HL-60 (cell line): ENCODE measurements at regions not wholly inside any gene's neighbourhood (a gene's known extent, or its start where the extent isn't known, plus 50 kb on each side); places are given as distances from the start of the nearest gene placed in this dataset.

Source experiments
- DNase-seq, 2 experiments: peaks; one replicate each; pipeline ENCODE4 v3.0.0-alpha.2; 2010 to 2020; ENCODE audit warnings: low read depth in 1 of 2, low spot score in 1 of 2
- H3K27ac ChIP-seq: fragments of 250-450 bp; sonication (Bioruptor Pico); replicated peaks from 2 replicates; pipeline ENCODE4 v1.5.1; 2020; ENCODE audit warnings: mild to moderate bottlenecking, moderate library complexity
- H3K27me3 ChIP-seq: fragments of 250-450 bp; sonication (Bioruptor Pico); 2 replicates; pipeline ENCODE4 v1.5.1; 2021; ENCODE audit warnings: mild to moderate bottlenecking, moderate library complexity; ENCODE audit not compliant: insufficient read depth, poor library complexity, severe bottlenecking
- H3K4me3 ChIP-seq: replicated peaks from 2 replicates; pipeline ENCODE4 v1.5.1; 2011; ENCODE audit warnings: mild to moderate bottlenecking, control low read depth, low read length; ENCODE audit not compliant: insufficient read depth
- GABPA ChIP-seq: IDR thresholded peaks from 2 replicates; pipeline ENCODE4 v1.6.1; 2012; ENCODE audit warnings: low read depth
- POLR2AphosphoS5 ChIP-seq: IDR thresholded peaks from 2 replicates; pipeline ENCODE4 v1.6.1; 2012; ENCODE audit warnings: low read depth
- SPI1 ChIP-seq: IDR thresholded peaks from 2 replicates; pipeline ENCODE4 v1.6.1; 2012; ENCODE audit warnings: low read depth, mild to moderate bottlenecking, borderline replicate concordance
- TF ChIP-seq, protein P1 (sequence below): IDR thresholded peaks from one replicate; pipeline ENCODE4 v1.5.1; 2011; ENCODE audit warnings: low read length, control low read depth, inconsistent platforms; ENCODE audit not compliant: insufficient read depth
- TF ChIP-seq, protein P2 (sequence below): IDR thresholded peaks from 2 replicates; pipeline ENCODE4 v1.6.1; 2012; ENCODE audit warnings: low read depth; ENCODE audit not compliant: insufficient replicate concordance

DNA sequence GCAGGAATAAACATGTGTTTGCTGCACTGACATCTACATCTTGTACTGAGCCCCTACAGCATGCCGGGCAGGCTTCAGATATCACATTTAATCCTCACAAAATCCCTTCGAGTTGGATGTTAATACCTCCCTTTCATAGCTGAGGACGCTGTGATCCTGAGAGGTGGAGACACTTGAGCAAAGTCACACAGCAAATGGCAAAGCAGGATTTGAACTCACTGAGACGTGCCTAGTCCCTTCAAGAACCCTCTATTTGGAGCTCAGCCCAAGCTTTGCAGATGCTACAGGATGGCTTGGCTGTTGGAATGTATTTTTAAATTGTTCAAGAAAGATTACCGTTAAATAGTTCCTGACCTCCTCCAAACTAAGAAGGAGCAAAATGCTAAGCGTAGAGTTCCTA lies 64.6 kb upstream of the SLC6A6 start:
- H3K27me3 ChIP-seq: no peaks in the 10 kb centered on the region
- DNase-seq: no peak
- no peak overlapping the region for H3K27ac ChIP-seq
- no peak overlapping the region for H3K4me3 ChIP-seq
- TF ChIP-seq GABPA (no peak), SPI1 (no peak), POLR2AphosphoS5 (no peak)
- TF ChIP-seq, protein P1, sequence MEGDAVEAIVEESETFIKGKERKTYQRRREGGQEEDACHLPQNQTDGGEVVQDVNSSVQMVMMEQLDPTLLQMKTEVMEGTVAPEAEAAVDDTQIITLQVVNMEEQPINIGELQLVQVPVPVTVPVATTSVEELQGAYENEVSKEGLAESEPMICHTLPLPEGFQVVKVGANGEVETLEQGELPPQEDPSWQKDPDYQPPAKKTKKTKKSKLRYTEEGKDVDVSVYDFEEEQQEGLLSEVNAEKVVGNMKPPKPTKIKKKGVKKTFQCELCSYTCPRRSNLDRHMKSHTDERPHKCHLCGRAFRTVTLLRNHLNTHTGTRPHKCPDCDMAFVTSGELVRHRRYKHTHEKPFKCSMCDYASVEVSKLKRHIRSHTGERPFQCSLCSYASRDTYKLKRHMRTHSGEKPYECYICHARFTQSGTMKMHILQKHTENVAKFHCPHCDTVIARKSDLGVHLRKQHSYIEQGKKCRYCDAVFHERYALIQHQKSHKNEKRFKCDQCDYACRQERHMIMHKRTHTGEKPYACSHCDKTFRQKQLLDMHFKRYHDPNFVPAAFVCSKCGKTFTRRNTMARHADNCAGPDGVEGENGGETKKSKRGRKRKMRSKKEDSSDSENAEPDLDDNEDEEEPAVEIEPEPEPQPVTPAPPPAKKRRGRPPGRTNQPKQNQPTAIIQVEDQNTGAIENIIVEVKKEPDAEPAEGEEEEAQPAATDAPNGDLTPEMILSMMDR: no peak
- TF ChIP-seq, protein P2, sequence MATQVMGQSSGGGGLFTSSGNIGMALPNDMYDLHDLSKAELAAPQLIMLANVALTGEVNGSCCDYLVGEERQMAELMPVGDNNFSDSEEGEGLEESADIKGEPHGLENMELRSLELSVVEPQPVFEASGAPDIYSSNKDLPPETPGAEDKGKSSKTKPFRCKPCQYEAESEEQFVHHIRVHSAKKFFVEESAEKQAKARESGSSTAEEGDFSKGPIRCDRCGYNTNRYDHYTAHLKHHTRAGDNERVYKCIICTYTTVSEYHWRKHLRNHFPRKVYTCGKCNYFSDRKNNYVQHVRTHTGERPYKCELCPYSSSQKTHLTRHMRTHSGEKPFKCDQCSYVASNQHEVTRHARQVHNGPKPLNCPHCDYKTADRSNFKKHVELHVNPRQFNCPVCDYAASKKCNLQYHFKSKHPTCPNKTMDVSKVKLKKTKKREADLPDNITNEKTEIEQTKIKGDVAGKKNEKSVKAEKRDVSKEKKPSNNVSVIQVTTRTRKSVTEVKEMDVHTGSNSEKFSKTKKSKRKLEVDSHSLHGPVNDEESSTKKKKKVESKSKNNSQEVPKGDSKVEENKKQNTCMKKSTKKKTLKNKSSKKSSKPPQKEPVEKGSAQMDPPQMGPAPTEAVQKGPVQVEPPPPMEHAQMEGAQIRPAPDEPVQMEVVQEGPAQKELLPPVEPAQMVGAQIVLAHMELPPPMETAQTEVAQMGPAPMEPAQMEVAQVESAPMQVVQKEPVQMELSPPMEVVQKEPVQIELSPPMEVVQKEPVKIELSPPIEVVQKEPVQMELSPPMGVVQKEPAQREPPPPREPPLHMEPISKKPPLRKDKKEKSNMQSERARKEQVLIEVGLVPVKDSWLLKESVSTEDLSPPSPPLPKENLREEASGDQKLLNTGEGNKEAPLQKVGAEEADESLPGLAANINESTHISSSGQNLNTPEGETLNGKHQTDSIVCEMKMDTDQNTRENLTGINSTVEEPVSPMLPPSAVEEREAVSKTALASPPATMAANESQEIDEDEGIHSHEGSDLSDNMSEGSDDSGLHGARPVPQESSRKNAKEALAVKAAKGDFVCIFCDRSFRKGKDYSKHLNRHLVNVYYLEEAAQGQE: no peak

DNA sequence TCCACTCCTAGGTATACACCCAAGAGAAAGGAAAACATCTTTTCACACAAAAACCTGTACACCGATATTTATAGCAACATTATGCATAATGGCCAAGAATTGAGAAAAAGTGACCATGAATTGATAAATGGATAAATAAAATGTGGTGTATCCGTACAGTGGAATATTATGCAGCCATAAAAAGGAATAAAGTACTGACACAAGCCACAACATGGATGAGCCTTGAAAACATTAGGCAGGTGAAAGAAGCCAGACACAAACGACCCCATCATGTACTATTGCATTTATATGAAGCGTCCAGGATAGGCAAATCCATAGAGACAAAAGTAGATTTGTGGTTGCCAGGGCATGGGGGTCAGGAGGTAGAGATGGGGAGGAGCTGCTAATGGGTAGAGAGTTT lies 64.2 kb upstream of the SLC6A6 start:
- TF ChIP-seq, protein P1: no peak
- TF ChIP-seq GABPA: no peak
- TF ChIP-seq SPI1: no peak
- no peak for TF ChIP-seq POLR2AphosphoS5
- TF ChIP-seq, protein P2: no peak
- H3K27me3 ChIP-seq: no peaks in the 10 kb centered on the region
- no peak overlapping the region for H3K27ac ChIP-seq
- no peak for DNase-seq
- no peak overlapping the region for H3K4me3 ChIP-seq

DNA sequence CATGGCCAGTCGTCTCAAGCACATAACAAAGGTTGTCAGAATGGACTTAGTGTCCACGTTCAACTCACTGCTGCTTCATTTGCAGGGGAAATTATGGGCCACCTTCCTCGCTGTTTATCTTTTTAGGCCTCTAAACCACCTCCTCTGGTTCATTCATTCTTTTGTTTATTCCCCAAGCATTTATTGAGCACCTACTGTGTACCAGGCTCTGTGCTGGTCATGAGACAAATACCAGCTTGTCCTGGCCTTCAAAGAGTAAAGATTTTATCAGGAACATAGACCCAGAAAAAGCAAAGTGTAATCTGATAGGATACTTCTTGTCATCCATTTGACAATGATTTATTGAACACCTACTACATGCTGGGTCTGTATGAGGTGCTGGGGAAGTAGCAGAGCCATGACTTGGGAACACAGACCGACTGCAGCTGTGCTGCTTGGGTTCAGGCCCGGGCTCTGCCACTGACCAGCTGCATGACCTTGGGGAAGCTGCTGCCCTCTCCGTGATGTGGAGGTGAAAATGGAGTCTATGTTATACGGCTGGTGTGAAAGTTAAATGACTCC lies 63.4 kb upstream of the SLC6A6 start:
- no peak for DNase-seq
- no peak overlapping the region for H3K4me3 ChIP-seq
- no peak overlapping the region for H3K27ac ChIP-seq
- H3K27me3 ChIP-seq: no peaks in the 10 kb centered on the region
- TF ChIP-seq, protein P1: no peak
- TF ChIP-seq GABPA (no peak), SPI1 (no peak), POLR2AphosphoS5 (no peak)
- TF ChIP-seq, protein P2: no peak
